ENCODE measurements at regions not wholly inside any gene's neighbourhood (a gene's known extent, or its start where the extent isn't known, plus 50 kb on each side); places are given as distances from the start of the nearest gene placed in this dataset.

DNA sequence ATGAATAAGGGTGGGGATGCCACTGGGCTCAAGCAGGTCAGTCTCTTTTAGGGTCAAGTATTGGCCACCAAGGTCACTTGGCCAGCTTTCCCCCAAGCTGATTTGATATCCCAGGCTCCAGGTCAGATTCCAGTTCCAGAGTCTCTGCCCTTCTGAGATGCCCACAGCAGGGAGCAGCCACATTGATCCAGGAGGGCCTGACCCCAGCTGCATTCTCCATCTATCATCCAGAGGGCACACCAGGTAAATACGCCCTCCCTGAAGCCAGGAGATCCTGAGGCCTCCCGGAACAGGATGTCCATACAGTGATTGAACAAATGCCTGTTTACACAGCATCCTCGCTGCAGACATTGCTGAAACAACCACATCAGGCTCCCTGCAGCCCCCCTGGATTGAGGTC is 264.6 kb upstream of the TLE3 start:
- no peak for DNase-seq

GRCh38 chr15:70361891-70362290 is 264.2 kb upstream of the TLE3 start:
- DNase-seq: no peak

GRCh38 chr15:70361106-70361505 is 263.4 kb upstream of the TLE3 start:
- no peak for DNase-seq

DNA sequence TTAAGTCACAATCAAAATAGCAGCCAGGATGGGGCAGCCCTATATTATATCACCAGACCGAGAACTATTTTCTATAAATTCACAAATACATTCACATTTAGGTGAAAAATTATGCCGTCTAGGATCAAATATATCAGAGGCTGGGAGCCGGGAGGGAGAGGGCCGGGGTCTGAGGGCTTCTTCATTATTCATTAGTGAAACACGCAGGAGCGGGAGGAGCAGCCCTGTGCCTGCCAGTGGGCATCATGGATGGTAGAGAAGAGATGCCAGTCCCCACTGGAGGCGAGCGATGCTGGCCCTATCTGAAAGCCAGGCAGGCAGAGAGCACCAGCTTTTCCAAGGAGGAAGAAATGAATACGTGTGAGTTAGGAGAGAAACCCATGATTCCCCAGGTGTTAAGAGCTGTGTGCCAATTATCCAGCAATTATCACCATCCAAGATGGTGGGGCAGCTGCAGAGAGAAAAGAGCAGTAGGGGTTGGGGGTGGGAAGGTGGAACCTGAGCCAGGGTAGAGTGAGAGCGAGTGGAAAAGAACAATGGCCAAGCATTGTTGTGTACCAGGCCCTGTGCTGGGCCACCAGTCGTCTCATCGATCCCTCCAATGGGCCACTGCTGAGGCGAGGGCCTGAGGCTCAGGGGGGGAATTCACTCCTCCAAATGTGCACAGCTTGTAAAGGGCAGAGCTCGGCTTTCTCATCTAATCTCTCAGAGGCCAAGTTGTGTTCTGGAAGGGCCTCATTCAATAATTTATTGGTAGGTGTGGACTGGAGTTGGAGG is 261.3 kb upstream of the TLE3 start:
- no peak for DNase-seq

GRCh38 chr15:70358011-70358819 is 260.5 kb upstream of the TLE3 start:
- DNase-seq: no peak

- DNase-seq: no peak
Measured at GRCh38 chr15:70357453-70357852, 259.7 kb upstream of the TLE3 start.

DNA sequence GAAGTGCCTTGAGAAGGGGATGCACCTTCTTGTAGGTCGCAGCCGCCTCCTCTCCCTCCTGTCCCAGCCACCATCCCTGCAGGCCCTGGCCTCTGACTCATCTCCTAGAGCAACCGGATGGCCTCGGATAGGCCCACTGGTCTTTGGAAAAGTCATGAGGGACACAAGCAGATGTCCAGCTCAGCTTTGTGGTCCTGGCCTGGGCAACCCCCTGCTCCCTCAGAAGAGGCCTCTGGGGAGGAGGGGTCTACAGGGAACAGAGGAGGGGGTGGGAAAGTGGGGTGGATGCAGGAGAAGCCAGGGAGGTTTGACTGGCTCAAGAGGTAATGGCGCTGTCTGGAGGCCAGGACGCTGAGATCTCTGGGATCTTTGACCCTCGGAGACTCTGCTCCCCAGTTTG is 259.2 kb upstream of the TLE3 start:
- no peak for DNase-seq

GRCh38 chr15:70356062-70356860 is 258.5 kb upstream of the TLE3 start:
- no peak for DNase-seq

- DNase-seq: no peak
Measured at GRCh38 chr15:70355275-70355795, 257.6 kb upstream of the TLE3 start.

- DNase-seq: no peak
Measured at GRCh38 chr15:70354346-70354905, 256.7 kb upstream of the TLE3 start.

DNA sequence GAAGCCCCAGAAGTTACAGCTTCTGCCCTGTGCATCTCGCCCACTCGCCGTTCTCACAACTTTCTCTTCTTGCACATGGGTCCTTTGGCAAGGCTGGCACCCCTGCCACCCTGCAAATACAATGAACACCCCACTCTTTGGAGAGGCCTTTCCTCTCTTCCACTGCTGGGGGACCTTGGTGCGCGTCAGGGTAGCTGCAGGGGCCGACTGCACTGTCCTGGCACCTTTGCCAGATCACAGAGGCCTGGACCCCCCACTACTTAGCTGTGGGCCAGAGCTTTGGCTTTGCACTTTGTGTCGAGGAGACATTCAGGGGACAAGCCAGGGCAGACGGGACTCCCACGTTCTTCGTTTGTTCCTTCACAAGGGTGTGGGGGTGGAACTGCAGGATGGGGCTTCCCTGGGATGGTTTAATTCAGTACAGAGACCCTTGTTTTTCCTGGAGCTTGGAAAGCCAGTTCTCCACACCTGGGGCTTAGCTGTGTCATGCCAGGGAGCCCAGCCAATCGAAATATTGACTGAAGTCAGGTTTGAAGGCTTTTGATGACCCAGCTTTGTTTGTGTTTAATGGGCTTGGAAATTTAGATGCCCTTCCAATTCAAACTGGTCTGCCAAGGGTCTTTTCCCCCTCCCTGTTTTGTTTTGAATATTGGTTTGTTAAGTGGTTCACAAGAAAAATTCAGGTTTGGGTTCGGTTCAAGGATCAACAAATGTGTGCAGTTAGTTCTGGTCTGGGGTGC is 256.1 kb upstream of the TLE3 start:
- DNase-seq: no peak

DNA sequence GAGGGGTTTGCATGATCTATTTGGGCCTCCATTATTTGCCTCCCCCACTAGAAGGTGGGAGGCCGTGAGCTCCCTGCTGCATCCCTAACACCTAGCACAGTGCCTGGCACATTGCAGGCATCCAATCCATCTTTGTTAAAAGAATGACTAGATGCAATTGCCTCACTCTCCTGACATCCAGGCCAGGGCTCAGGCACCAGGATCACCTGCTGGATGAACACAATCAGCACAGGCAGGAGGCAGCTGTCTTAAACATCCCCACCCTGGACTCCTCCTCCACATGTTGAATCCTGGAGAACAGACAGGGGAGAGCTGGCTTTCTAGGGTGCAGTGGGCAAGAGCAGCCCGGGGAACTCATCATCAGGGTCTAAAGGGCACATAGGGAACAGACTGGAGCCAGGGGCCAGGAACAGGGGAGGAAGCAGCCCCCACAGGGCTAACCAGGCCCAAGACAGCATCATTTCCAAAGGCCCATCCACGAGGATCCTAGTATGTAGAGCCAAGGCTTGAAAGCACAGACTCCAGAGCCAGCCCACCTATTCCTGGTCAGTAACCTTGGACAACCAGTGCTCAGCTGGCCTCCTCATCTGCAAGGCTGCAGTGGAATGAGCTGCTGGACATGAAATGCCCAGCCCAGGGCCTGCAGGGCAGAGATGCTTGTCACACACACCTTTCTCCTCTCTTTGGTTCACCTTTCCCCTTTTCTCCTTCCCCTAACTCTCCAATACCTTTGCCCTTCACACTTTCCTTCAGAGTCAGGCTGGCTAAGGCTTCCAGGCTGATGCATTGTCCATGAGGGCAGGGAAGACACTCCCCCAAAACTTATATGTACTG is 254.4 kb upstream of the TLE3 start:
- no peak for DNase-seq

DNA sequence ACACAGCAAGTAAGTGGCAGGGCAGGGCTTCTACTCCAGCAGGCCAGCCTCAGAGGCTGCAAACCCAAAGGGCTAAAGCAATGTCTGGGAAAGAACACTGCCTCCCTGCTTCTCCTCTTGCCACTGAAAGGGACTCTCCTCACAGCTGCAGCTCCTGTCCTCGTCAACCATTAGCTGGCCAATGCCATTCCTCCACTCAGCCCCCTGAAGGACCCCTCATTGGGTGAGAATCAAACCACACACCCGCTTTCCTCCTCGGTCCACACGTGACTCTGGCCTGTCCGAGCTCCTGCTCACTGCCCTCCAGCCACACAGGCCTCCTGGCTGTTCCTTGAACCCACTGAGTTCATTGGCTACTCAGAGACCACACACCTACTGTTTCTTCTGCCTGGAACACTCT is 253.7 kb upstream of the TLE3 start:
- DNase-seq: no peak

GRCh38 chr15:70348581-70349344 is 251.0 kb upstream of the TLE3 start:
- DNase-seq: no peak

- no peak for DNase-seq
Measured at GRCh38 chr15:70348226-70348543, 250.5 kb upstream of the TLE3 start.

GRCh38 chr15:70347321-70348225 is 249.9 kb upstream of the TLE3 start:
- no peak for DNase-seq

DNA sequence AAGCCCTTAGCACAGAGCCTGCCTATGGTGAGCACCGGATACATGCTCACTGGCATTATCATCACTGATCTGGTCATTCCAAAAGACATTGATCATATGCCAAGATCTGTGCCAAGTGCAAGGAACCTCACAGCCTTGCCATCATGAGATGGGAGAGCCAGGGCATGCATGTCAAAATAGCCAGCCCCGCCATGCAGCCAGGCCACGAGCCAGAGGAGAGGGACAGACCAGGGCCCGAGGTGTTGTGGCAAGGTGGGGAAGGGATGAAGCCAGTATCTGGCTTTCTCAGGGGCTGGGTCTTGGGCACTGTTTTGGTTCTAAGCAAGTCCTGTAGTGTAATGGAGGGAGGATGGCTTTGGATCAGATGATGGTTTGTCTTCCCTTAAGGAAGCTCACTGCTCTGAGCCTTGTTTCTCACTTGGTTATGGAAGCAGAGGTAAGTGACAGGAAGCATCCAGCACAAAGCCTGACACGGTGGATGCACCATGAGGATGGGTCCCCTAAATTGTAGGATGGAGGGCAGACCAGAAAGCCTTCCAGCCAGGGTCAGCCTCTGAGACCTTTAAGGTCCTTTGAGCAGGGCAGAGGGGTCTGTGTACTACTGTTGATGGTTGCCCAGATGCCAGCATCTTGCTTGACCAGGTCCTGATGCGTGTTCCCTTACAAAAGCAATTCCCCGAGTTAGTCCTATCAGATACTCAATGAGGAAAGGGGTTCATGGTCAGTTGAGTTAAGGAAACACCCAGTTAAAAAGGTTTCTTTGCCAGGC is 247.7 kb upstream of the TLE3 start:
- no peak for DNase-seq

DNA sequence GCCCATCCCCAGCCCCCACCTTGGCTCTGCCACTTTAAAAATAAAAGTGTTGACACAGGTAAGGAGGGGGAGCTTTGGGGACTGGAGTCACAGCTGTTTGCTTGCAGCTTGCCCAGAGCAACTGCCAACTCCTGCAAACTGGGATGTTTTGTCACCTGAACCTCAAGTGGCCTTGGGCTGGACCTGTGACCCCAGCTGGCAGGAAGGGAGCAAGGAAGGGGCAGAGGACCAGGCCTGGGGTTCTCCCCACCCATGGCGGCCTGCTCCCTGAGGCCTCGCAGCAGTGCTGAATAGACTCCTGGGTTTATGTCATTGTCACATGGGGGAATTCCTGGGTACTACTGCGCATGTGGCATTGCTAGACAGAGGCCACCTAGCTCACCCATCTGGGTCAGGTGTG is 246.9 kb upstream of the TLE3 start:
- no peak for DNase-seq
